SU-DHL-6 (cell line): ENCODE measurements at regions not wholly inside any gene's neighbourhood (a gene's known extent, or its start where the extent isn't known, plus 50 kb on each side); places are given as distances from the start of the nearest gene placed in this dataset.

ENCODE experiments used
- H2AFZ ChIP-seq: fragments of 200-600 bp; sonication (generic); 2 replicates; pipeline ENCODE4 v1.6.1; 2014; ENCODE audit warnings: low read depth, mild to moderate bottlenecking, moderate library complexity, mixed read lengths, antibody characterized with exemption, low read length; ENCODE audit not compliant: severe bottlenecking
- H3F3A ChIP-seq: fragments of 200-600 bp; shearing (Covaris generic); 2 replicates; pipeline ENCODE4 v1.6.0; 2016; ENCODE audit warnings: antibody characterized with exemption, mild to moderate bottlenecking; ENCODE audit not compliant: insufficient read depth
- H3K27ac ChIP-seq: fragments of 200-600 bp; sonication (generic); 2 replicates; pipeline ENCODE4 v1.5.1; 2016; ENCODE audit warnings: low read depth, mild to moderate bottlenecking, low read length, moderate library complexity, mixed read lengths
- H3K27me3 ChIP-seq: fragments of 200-600 bp; sonication (generic), shearing (Covaris generic); 2 replicates; pipeline ENCODE4 v1.6.0; 2014; ENCODE audit warnings: mild to moderate bottlenecking, low read length
- H3K36me3 ChIP-seq: fragments of 200-600 bp; sonication (generic); 2 replicates; pipeline ENCODE4 v1.6.1; 2014; ENCODE audit warnings: mild to moderate bottlenecking, low read length, mixed read lengths
- H3K4me2 ChIP-seq: fragments of 300-600, 200-600 bp; shearing (Covaris generic), sonication (generic); 2 replicates; pipeline ENCODE4 v1.6.0; 2014; ENCODE audit warnings: low read length, low read depth, mild to moderate bottlenecking; ENCODE audit not compliant: poor library complexity, severe bottlenecking
- H3K4me3 ChIP-seq: fragments of 200-600 bp; sonication (generic); 2 replicates; pipeline ENCODE4 v1.5.1; 2014; ENCODE audit warnings: antibody characterized with exemption, low read length, mild to moderate bottlenecking, mixed read lengths; ENCODE audit not compliant: insufficient read depth, poor library complexity, severe bottlenecking
- H3K79me2 ChIP-seq: fragments of 200-600 bp; sonication (generic); 2 replicates; pipeline ENCODE4 v1.6.1; 2014; ENCODE audit warnings: mild to moderate bottlenecking, low read length, moderate library complexity; ENCODE audit not compliant: insufficient read depth
- H3K9ac ChIP-seq: fragments of 200-600 bp; sonication (generic); 2 replicates; pipeline ENCODE4 v1.7.0; 2014; ENCODE audit warnings: mild to moderate bottlenecking, low read length
- H3K9me2 ChIP-seq: fragments of 200-600 bp; sonication (generic); replicated peaks from 2 replicates; pipeline ENCODE4 v1.6.1; 2014; ENCODE audit warnings: low read length; ENCODE audit not compliant: insufficient read depth
- H3K9me3 ChIP-seq: fragments of 200-600 bp; sonication (generic); 2 replicates; pipeline ENCODE4 v1.6.1; 2014; ENCODE audit warnings: low read length, mixed read lengths; ENCODE audit not compliant: insufficient read depth
- H4K20me1 ChIP-seq: fragments of 200-600 bp; sonication (generic); 2 replicates; pipeline ENCODE4 v1.6.1; 2014; ENCODE audit warnings: low read depth, mild to moderate bottlenecking, antibody characterized with exemption, low read length, moderate library complexity, mixed read lengths
- CTCF ChIP-seq: fragments of 200-600 bp; sonication (generic); IDR thresholded peaks from one replicate; pipeline ENCODE4 v1.5.1; 2017; ENCODE audit warnings: antibody characterized with exemption, mild to moderate bottlenecking, low read length, moderate library complexity; ENCODE audit not compliant: insufficient read depth, poor library complexity, severe bottlenecking
- EZH2phosphoT487 ChIP-seq: fragments of 200-600 bp; sonication (generic), shearing (Covaris generic); conservative IDR thresholded peaks from 2 replicates; pipeline ENCODE4 v1.6.1; 2018; ENCODE audit warnings: mild to moderate bottlenecking, antibody characterized with exemption, low read length, moderate library complexity, mixed read lengths

GRCh38 chr14:82251494-82251893, 717.8 kb upstream of the SEL1L start:
- Histone ChIP-seq H3K27ac (no peak overlapping the region), H3K79me2 (no peaks in the 10 kb centered on the region), H3K27me3 (no peaks in the 10 kb centered on the region), H2AFZ (no peak overlapping the region), H3F3A (no peaks in the 10 kb centered on the region), H3K9me2 (no peaks in the 10 kb centered on the region), H3K4me3 (no peak overlapping the region), H3K9ac (no peak overlapping the region), H3K36me3 (no peaks in the 10 kb centered on the region), H3K9me3 (no peaks in the 10 kb centered on the region), H3K4me2 (no peak overlapping the region), H4K20me1 (no peaks in the 10 kb centered on the region)
- TF ChIP-seq CTCF: no peak
- no peak for TF ChIP-seq EZH2phosphoT487

GRCh38 chr14:82270286-82270685, 736.6 kb upstream of the SEL1L start:
- Histone ChIP-seq H2AFZ (no peak overlapping the region), H3F3A (no peaks in the 10 kb centered on the region), H3K9me2 (no peaks in the 10 kb centered on the region), H3K4me2 (no peak overlapping the region), H3K27me3 (no peaks in the 10 kb centered on the region), H3K4me3 (no peak overlapping the region), H4K20me1 (no peaks in the 10 kb centered on the region), H3K27ac (no peak overlapping the region), H3K79me2 (no peaks in the 10 kb centered on the region), H3K36me3 (no peaks in the 10 kb centered on the region), H3K9ac (no peak overlapping the region), H3K9me3 (no peaks in the 10 kb centered on the region)
- TF ChIP-seq CTCF: no peak
- no peak for TF ChIP-seq EZH2phosphoT487

GRCh38 chr14:82298811-82299210, 765.2 kb upstream of the SEL1L start:
- no peak overlapping the region for H2AFZ ChIP-seq
- H3K9me3 ChIP-seq: no peaks in the 10 kb centered on the region
- no peaks in the 10 kb centered on the region for H3K36me3 ChIP-seq
- H3K4me3 ChIP-seq: no peak overlapping the region
- H3K9me2 ChIP-seq: no peaks in the 10 kb centered on the region
- no peaks in the 10 kb centered on the region for H4K20me1 ChIP-seq
- H3K79me2 ChIP-seq: no peaks in the 10 kb centered on the region
- H3K9ac ChIP-seq: no peak overlapping the region
- no peak overlapping the region for H3K4me2 ChIP-seq
- H3K27ac ChIP-seq: no peak overlapping the region
- TF ChIP-seq CTCF (no peak), EZH2phosphoT487 (no peak)
- no peaks in the 10 kb centered on the region for H3F3A ChIP-seq
- no peaks in the 10 kb centered on the region for H3K27me3 ChIP-seq

- H3K9me3 ChIP-seq: no peaks in the 10 kb centered on the region
- H3K9me2 ChIP-seq: no peaks in the 10 kb centered on the region
- H4K20me1 ChIP-seq: no peaks in the 10 kb centered on the region
- no peaks in the 10 kb centered on the region for H3K27me3 ChIP-seq
- H3F3A ChIP-seq: no peaks in the 10 kb centered on the region
- no peak overlapping the region for H3K27ac ChIP-seq
- no peak for TF ChIP-seq CTCF
- no peak for TF ChIP-seq EZH2phosphoT487
- no peak overlapping the region for H3K4me2 ChIP-seq
- H3K79me2 ChIP-seq: no peaks in the 10 kb centered on the region
- H3K9ac ChIP-seq: no peak overlapping the region
- H2AFZ ChIP-seq: no peak overlapping the region
- H3K36me3 ChIP-seq: no peaks in the 10 kb centered on the region
- no peak overlapping the region for H3K4me3 ChIP-seq
Measured at GRCh38 chr14:82309199-82309598, 775.5 kb upstream of the SEL1L start.
